NCI-H2171 (cell line): ENCODE measurements at regions not wholly inside any gene's neighbourhood (a gene's known extent, or its start where the extent isn't known, plus 50 kb on each side); places are given as distances from the start of the nearest gene placed in this dataset.
"Not testable (repeated sequence)": the region's sequence is repeated elsewhere in the genome, so short reads cannot be mapped to it uniquely, and the experiment has no call there.

Source experiments
- DNase-seq: peaks from one replicate; lab custom pipeline; 2025; lab: John Stamatoyannopoulos, UW

DNA sequence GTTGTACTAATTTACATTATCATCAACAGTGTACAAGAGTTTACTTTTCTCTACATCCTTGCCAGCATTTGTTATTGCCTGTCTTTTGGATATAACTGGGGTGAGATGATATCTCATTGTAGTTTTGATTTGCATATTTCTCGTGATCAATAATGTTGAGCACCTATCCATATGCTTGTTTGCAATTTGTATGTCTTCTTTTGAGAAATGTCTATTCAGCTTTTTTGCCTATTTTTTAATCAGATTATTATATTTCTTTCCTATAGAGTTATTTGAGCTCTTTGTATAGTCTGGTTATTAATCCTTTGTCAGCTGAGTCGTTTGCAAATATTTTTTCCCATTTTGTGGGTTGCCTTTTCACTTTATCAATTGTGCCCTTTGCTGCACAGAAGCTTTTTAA is 540.8 kb upstream of the SGO1 start:
- DNase-seq: no peak

DNA sequence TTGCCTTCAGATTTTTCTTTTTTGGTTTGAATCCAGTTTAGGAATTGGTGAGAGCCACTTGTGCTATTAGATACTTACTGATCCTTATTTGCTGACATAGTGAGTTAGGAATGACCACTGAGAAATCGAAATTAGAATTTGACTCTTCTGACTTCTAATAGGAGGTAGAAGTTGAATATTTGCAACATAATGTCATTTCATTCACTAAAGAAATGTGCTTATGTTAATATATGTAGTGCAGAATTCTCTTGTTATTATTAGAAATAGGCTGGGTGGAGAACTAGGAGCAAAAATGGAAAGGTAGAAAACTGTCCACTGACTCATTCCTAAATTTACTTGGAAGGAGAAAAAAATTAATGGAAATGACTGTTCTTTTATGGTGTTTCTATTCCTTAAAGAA is 538.2 kb upstream of the SGO1 start:
- no peak for DNase-seq

DNA sequence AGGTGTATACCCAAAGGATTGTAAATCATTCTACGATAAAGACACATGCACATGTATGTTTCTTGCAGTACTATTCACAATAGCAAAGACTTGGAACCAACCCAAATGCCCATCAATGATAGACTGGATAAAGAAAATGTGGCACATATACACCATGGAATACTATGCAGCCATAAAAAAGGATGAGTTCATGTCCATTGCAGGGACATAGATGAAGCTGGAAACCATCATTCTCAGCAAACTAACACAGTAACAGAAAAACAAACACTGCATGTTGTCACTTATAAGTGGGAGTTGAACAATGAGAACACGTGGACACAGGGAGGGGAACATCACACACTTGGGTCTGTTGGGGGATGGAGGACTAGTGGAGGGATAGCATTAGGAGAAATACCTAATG is 530.4 kb upstream of the SGO1 start:
- not testable (repeated sequence) for DNase-seq

DNA sequence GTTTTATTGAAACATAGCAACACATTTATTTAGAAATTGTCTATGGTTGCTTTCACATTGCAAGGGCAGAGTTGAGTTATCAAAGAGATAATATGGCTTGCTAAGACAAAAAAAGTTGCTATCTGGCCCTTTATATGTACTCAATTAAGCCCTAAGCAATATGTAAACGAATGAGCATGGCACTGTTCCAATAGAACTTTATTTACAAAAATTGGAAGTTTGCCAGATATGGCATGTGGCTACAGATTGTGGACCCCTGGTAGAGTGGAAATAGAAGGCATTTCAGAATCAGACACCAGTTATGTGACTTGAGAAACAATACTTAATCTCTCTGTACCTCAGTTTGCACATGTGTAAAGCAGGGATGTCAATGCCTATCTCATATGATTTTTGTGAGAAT is 515.6 kb upstream of the SGO1 start:
- peak; percentile 47 for DNase-seq

DNA sequence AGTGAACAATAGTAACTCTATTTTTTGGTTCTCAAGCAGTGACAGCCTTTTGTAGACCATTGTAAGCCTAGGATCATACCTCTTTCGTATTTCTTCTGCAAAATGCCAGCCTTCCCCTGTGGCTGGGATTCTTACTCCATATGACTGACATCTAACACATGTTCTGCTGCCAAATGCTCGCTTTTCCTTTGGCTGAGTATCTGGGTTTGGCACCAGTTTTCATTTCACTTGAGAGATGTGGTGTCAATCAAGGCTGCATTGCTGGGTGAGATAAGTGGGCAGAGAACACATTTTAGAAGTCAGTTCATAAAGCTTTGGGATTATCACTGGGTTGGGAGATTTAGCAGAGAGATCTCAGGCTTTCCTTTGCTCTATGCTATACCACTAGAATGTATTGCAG is 514.7 kb upstream of the SGO1 start:
- peak; percentile 21 for DNase-seq

DNA sequence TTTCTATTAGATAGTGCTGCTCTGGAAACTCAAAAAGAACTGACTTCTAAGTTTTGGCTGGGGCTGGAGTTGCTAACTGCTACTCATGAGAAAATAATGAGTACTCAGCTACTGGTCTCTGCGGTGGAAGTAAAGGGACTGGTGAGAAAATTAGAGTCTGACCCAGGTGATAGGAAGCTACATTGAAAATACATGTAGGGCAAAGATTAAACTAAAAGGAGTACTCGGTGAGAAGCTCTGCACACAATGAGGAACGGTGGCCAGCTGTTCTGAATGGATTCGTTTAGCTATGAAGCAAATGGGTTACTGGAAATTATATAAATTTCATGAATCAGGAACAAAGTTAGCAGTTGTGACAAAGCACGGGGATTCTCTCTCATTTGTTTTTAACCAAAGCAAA is 512.9 kb upstream of the SGO1 start:
- no peak for DNase-seq

DNA sequence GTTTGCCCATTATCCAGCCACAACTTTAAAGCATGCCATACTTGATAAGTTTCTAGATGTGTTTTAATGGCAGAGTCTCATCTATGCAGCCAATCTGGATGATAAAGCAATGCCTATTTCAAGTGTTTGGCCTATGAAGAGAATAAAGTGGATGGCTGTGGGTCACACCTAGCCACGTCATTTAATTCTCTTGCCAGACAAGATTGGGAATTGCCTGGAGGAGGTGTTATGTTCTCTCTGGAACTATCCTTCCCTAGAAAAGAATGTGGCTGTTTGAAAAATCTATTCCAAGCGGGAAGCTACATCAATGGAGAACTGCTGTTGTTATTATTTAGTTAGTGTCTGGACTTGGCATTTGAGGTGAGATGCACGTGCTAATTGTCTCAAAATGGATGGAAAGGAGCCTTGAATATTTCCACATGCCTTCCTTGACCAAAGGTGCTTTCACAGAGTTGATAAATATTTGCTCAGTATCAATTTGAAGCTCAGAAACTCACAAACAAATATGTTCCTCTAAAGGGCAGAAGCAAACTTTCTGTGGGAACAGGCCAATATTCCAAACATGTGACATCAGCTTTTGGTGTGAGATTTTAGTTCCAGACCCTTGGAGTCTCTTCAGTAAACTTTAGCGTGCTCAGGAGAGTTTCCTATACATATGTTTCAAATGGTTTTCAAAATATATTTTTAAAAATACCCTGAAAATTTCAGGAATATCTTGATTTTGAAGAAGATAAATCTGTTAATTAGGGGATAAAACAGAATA is 510.6 kb upstream of the SGO1 start:
- no peak for DNase-seq

DNA sequence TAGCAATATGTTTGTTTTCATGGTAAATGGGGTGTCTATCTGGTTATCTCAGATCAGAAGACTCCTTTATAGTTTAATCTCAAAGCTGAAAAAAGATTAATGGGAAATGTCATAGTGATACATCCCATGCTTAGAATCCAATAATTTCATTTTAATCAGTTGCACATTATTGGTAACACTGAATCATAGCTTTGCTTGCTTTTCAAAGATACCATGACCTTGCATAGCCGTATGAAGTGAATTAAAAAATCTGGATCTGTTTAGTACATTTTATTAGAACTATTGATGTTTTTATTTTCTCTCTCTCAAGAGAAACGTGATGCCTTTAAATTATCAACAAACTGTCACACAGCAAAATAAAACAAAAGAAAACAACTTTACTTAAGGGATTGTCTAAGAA is 506.7 kb upstream of the SGO1 start:
- DNase-seq: no peak

DNA sequence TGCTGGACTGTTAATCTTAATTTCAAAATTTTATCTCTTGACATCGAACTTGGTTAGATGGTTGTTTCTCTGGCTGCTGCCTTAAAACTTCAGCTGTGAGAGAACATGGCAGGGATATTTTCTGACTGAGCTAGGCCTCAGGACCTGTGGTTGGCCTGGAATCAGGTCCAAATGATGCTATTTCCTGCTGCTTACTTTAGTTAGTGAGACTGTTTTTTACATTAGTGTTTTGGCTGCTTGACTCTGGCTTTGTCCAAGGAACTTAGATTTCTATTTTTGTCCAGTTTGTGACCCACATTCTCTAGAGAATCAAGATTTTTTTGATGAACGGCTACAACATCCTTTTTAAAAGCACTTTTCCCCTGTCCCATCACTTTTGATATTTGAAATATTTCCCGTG is 497.9 kb upstream of the SGO1 start:
- no peak for DNase-seq

DNA sequence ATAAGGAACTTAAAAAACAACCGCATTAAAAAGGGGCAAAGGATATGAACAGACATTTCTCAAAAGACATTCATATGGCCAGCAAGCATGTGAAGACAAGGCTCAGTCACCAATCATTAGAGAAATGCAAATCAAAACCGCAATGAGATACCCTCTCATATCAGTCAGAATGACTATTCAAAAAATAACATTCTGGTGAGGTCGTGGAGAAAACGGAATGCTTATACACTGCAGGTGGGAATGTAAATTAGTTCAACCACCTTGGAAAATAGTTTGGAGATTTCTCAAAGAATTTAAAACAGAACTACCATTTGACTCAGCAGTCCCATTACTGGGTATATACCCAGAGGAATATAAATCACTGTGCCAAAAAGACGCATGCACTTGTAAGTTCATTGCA is 496.6 kb upstream of the SGO1 start:
- no peak for DNase-seq

DNA sequence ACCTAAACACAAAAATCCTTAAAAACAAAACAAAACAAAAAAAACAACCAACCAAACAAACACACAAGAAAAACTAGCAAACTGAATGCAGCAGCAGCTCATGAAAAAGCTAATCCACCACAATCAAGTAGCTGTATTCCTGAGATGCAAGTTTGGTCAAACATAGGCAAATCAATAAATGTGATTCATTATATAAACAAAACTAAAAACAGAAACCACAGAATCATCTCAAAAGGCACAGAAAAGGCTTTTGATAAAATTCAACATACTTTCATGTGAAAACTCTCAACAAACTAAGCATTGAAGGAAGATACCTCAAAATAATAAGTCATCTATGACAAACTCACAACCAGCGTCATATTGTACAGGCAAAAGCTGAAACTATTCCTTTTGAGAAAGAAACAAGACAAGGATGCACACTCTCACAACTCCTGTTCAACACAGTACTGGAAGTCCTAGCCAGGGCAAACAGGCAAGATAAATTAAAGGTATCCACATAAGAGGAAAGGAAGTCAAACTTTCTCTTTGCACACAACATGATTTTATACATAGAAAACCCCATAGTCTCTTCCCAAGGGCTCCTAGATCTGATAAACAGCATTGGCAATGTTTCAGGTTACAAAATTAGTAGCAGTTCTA is 495.1 kb upstream of the SGO1 start:
- no peak for DNase-seq

DNA sequence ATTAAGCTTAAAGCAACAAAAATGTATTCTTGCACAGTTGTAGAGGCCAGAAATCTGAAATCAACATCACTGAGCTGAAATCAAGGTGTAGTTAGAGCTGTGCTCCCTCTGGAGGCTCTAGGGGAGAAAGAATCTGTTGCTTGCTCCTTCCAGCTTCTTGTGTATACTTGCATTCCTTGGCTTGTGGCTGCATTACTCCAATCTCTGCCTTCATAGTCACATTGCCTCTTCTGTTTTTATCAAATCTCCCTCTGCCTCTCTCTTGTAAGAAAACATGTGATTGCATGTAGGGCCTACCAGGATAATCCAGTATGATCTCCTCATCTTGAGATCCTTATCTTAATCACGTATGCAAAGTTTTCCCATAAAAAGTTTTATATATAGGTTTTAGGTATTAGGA is 487.9 kb upstream of the SGO1 start:
- DNase-seq: no peak

DNA sequence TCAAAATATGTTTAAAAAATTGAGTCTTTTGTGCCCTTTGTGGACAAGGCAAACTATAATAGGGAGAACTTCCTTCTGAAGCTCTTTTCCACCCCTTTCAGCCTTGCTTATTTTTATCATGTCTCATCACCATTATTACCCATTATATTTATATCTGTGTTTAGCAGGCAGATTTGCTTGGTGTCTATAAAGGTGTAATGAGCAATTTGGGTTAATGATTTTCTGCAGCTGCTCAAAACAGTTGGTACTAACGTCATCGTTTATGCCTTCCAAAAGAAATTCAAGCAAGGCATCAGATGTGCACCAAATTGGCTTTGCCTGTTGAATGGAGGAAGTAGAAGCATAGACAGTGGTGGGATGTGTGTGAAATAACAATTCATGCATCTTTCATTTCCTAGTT is 483.7 kb upstream of the SGO1 start:
- DNase-seq: peak; percentile 11

DNA sequence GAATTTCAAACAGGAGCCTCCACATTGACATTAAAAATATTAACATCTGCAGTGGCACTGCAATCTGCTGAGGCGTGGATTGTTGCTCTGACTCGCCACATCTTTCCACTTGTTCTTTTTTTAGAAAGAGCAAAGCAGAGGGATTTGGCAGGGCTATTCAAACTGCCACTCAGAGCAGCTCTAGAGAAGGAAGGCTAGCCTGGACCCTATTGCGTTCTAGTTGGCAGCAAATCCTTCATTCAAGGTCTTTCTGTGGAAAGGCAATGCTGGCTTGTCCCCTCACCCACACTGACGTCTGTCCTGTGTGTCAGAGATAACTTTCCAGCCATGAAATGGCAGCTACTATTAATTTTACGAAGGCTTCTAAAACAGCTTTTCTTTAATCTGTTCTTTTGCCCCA is 483.2 kb upstream of the SGO1 start:
- DNase-seq: peak; percentile 12

DNA sequence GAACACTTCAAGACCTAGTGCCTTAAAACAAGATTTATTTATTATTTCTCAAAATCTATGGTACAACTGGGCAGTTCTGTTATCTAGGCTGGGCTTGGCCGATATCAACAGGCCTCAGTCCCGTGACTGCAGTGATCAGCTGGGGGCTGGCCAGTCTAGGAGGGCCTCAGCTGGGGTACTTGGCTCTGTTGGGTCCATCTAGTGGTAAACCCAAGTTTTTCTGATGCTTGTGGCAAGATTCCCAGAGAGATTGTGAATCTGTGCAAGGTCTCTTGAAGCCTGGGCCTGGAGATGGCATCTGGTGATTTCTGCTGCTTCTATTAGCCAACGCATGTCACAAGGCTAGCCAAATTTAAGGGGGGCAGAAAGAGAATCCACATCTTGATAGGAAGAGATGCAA is 482.4 kb upstream of the SGO1 start:
- peak; percentile 6 for DNase-seq

DNA sequence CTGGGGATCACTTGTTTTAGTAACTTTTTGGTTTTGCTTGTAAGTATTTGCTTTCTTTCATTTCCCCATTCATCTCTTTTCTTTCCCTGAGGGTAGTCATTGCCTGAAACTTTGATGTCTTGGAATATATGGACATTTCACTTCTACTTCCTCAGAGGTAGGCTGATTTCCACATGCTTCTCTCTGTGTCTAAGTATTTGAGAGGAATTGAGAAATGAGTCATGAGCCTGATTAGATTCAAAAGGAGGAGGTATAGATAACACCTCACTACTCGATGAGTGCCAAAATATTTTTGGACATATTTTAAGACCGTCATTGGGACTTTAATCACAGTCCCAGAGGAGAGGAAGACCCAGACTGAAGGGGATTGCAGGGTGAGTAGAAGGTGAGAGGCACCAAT is 480.1 kb upstream of the SGO1 start:
- no peak for DNase-seq

DNA sequence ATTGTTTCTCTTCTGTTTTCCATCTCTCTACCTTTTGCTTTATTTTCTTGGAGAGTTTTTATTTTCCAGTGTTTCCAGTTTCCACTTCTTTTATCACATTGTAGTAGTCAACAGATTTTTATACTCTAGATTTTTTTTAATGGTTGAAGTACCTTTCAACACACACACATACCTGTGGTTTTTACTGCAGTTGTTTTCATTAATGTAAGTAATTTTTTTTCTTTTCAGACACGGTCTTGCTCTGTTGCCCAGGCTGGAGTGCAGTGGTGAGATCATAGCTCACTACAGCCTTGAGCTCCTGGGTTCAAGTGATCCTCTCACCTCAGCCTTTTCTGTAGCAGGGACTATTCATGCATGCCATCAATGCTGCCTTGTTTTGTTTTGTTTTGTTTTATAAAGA is 472.5 kb upstream of the SGO1 start:
- DNase-seq: no peak

DNA sequence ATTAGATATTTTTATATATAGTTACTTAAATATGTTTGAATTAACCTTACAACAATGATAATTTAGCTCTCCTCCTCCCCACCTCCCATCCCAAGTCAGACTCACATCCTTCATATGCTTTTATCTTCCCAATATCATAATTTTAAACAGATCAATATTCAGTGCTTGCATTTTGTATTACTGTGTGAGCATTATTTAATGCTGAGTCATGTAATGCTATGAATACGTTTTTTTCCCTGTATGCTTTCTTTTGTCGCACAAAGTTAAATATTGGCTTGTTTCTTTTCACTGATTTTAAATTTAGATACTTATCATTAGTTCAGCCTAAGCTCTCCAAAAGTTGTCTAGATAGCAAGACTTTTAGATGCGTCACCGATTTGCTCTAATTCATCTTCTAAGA is 471.6 kb upstream of the SGO1 start:
- DNase-seq: no peak

DNA sequence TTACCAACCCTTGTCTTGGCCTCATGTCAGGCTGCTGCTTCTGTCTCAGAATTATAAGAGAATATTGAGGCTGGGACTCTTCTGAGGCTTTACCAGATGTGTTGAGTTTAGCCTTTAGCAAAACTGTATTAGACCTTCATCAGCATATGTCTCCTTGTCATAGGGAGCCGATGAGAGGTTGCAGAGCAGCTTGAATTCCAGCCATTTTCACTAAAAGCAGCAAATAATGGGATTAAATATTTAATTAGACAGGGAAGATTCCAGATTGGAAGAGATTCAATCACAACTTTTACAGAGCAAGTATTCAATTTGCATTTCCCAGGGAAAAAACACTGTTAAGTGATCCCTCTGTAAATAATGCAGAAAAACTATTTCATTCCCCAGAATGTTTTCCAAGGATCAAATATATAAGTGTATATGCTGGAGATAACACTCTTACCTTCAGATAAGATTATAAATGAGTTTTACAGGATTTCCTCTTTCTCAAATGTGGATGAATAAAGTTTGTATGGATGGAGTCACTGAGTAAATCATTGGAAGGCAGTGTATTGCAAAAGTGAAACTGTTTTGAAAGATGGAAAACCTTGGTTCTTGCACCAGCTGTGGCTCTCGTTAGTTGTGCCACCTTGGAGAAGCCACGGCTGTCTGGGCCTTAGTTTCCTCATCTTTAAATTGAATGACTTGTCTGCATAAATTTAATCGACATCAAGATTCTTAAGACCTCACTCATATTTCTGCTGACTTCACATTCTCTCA is 466.4 kb upstream of the SGO1 start:
- no peak for DNase-seq

DNA sequence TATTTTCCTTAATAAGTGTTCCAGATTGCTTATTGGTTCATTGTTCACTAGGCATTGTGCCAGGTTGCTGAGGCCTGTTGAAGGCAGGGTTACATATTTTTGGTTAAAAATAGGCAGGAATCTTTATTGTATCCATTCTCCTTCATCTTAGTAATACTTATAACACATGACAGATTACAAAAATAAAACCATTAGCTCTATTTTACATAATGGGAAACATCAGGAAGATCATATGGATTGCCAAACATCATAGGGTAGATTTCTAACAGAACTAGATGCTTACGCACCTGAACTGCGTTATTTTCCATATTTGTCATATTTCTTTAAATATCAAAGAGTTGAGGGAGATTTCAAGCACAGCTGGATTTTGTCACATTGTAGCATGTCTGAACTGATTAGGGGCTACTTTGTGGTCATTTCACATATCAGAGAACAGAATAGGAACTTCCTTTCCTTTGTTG is 462.9 kb upstream of the SGO1 start:
- DNase-seq: peak; percentile 49

DNA sequence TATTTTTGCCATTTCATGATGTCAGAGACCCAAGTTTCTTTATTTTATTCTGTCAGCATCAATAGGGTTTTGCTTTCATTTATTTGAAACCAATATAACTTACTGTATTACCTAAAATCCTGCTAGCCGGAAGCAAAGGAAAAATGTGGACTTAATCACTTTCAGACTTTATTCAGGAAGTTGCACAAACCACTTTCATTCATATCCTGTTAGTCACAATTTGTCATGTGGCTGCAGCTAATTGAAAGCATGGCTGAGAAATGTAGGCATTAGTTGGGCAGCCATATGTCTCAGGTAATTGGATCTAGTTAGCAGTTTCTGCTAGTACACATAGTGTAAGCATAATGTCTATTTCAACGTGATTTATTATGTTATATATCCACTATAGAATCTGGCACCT is 462.3 kb upstream of the SGO1 start:
- DNase-seq: peak; percentile 72

DNA sequence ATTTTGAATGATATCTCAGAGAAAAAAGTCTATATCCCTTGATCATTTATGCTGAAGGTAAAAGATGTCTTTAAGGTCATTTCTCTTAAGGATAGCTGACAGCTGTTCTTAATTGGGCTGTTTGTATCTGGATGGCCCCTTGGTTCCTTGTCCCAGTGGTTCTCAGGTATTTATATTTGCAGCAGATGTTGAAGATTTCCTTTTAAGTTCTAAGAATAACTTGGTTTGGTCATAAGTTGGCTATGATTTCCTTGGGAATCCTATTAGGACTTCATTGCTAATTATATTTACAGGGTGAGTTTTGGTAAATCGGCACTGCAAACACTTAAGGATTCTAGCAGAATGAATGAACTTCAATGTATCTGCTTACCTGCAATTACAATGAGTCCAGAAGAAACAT is 460.4 kb upstream of the SGO1 start:
- no peak for DNase-seq

DNA sequence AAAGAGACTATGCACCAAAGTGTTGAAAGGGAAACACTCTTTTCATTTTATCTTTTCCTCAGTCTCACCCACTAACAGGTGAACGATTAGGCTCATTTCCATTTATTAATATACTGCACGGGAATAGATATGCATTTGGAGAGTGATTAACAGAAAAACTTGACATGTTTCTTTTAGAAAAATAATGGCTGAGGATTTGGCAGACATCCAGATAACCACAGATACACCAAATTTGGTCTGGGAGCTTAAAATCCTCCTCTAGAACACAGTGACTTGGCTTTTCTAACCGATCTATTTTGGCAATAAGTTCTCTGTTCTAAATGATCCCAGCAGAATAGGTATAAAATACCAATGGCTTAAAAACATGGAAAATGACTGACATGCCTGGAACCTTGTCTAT is 459.3 kb upstream of the SGO1 start:
- peak; percentile 14 for DNase-seq
